GM12892 (cell line): ENCODE measurements at regions not wholly inside any gene's neighbourhood (a gene's known extent, or its start where the extent isn't known, plus 50 kb on each side); places are given as distances from the start of the nearest gene placed in this dataset.

Source experiments
- POLR2A ChIP-seq: IDR thresholded peaks from 2 replicates; pipeline ENCODE4 v1.6.1; 2011; ENCODE audit warnings: low read depth, low read length, control low read depth
- POLR2AphosphoS5 ChIP-seq: IDR thresholded peaks from 2 replicates; pipeline ENCODE4 v1.6.1; 2011; ENCODE audit warnings: low read depth, low read length, control low read depth
- TAF1 ChIP-seq: IDR thresholded peaks from 2 replicates; pipeline ENCODE4 v1.6.1; 2011; ENCODE audit warnings: low read depth, mild to moderate bottlenecking, control low read depth, low read length, borderline replicate concordance

DNA sequence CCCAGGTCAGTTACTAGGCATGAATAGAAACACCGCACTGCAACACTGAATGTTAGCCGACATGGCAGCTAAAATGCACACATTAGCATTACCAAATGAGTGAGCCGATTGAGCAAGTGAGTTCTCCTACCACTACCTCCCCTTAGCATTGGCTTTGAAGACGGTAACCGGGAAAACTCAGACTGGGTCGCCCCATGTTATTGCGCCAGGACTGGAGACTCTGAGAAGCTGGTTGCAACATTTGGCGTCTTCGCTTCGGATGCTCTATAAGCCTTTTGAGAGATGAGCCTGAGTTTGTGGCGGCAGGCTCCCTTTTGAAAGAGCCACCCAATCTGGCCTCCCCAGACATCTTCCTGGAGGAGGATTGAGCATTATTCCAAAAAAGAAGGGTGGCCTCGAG lies 68.5 kb upstream of the POMP start:
- TF ChIP-seq POLR2AphosphoS5 (no peak), POLR2A (no peak), TAF1 (no peak)
